Breast epithelium (tissue), 3 donors: ENCODE measurements at regions not wholly inside any gene's neighbourhood (a gene's known extent, or its start where the extent isn't known, plus 50 kb on each side); places are given as distances from the start of the nearest gene placed in this dataset.

Experiments
- POLR2A ChIP-seq: fragments of 450-650 bp; IDR thresholded peaks from one replicate; pipeline ENCODE4 v1.6.1; 2016; ENCODE audit warnings: antibody characterized with exemption, mild to moderate bottlenecking, moderate library complexity
- TF ChIP-seq, protein P1 (sequence below), 3 donors: fragments of 450-650 bp; IDR thresholded peaks; one replicate each; pipeline ENCODE4 v1.5.1; 2016 to 2017; ENCODE audit warnings: antibody characterized with exemption in 3 of 3, mild to moderate bottlenecking in 3 of 3, moderate library complexity in 3 of 3

DNA sequence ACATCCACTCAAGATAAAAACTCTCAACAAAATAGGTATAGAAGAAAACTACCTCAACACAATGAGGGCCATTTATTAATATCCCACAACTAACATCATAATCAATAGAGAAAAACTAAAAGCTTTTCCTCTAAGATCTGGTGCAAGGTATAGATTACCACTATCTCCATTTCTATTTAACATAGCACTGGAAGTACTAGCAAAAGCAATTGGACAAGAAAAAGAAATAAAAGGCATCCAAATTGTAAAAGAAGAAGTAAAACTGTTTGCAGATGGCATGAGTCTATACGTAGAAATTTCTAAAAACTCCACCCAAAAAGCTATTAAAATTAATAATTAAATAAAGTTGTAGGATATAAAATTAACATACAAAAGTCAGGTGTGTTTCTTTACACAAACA, 230.8 kb upstream of the PRSS16 start:
- TF ChIP-seq, protein P1, sequence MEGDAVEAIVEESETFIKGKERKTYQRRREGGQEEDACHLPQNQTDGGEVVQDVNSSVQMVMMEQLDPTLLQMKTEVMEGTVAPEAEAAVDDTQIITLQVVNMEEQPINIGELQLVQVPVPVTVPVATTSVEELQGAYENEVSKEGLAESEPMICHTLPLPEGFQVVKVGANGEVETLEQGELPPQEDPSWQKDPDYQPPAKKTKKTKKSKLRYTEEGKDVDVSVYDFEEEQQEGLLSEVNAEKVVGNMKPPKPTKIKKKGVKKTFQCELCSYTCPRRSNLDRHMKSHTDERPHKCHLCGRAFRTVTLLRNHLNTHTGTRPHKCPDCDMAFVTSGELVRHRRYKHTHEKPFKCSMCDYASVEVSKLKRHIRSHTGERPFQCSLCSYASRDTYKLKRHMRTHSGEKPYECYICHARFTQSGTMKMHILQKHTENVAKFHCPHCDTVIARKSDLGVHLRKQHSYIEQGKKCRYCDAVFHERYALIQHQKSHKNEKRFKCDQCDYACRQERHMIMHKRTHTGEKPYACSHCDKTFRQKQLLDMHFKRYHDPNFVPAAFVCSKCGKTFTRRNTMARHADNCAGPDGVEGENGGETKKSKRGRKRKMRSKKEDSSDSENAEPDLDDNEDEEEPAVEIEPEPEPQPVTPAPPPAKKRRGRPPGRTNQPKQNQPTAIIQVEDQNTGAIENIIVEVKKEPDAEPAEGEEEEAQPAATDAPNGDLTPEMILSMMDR (IDR thresholded peaks at IDR 0.05), result no peak
- no peak for TF ChIP-seq POLR2A
